ENCODE measurements at regions not wholly inside any gene's neighbourhood (a gene's known extent, or its start where the extent isn't known, plus 50 kb on each side); places are given as distances from the start of the nearest gene placed in this dataset.
"Not testable (repeated sequence)": the region's sequence is repeated elsewhere in the genome, so short reads cannot be mapped to it uniquely, and the experiment has no call there.

DNA sequence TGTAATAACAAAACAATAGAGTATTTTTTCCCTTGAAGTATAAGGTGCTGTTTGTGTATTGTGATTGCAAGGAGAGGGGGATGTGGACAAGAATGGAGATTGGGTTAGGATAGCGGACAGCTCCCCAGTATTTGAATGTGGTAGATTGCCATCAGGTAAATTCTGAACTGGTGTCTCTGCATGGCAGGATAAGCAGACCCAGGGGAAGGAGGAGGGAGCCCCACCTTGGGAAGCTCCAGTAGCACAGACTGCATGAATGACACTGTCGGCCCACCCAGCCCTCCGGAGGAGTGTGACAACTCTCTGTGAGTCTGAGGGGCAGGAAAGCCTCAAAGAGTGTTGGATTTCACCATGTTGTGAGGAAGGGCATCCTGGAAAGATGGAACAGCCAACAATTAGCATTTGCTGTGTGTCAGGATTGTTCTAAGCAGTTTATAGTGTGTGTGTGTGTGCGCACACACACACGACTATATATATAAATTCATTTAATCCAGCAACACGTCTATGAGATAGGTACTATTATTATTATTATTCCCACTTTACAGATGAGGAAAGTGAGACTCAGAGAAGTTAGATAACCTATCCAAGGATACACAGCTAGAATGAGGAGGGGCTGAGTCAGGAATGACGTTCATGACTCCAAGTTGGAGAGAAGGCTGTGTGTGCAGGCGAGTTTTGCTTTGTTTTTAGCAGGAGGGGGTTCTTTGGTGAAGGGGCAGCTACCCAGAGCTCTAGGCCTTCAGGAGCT is 63.4 kb upstream of the LCTL start:
- Mint-ChIP-seq H3K9me3 (ENCODE audit: insufficient read depth) (no peaks in the 10 kb centered on the region), H3K36me3 (ENCODE audit: low read depth) (no peaks in the 10 kb centered on the region), H3K27me3 (ENCODE audit: low read depth) (peaks cover 3% of the 10 kb centered on the region), H3K4me1 (ENCODE audit: low read depth) (no peaks in the 10 kb centered on the region), H3K4me3 (no peak overlapping the region), H3K27ac (no peak overlapping the region)
- POLR2A ChIA-PET: no interaction called here
- CTCF ChIA-PET: interaction anchor here (0.7 to 1.2 kb wide), 2 partner anchors 10 to 15 kb away, joined by 3 to 6 read pairs; no protein-coding TSS in a partner anchor
- no peak for ATAC-seq
- DNase-seq: no peak

DNA sequence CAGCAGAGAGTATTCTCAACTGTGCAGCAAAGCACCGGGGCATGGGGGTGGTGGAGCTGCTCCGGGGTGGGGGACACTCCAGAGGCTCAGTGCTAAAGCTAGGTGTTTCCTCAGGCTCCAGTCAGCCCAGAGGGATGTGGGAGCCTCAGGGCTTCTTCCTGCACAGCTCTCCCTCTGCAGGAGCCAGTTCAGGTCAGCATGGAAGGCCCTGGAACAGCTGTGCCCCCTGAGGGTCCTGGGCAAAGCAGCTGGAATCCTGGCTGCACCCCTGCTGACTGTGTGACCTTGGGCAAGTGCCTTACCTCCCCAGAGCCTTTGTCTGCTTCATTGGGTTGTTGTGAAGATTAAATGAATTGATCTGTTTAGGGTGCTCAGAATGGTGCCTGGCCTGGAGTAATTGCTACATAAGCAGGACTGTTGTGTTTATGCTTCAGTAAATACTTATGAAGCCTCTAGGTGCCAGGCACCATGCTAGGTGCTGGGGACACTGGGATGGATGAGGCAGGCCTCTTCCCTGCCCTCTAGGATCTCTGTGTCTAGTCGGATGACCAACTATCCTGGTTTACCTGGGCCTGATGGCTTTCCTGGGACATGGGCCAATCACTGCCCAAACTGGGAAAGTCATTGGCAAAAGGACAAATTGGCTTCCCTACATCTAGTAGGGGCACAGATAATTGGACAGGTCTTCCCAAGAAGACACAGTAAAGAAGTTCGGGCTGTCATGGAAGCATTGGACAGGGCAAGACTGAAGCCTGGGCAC is 64.2 kb upstream of the LCTL start:
- Mint-ChIP-seq H3K4me3 (no peak overlapping the region), H3K36me3 (ENCODE audit: low read depth) (no peaks in the 10 kb centered on the region)
- no peak for DNase-seq

DNA sequence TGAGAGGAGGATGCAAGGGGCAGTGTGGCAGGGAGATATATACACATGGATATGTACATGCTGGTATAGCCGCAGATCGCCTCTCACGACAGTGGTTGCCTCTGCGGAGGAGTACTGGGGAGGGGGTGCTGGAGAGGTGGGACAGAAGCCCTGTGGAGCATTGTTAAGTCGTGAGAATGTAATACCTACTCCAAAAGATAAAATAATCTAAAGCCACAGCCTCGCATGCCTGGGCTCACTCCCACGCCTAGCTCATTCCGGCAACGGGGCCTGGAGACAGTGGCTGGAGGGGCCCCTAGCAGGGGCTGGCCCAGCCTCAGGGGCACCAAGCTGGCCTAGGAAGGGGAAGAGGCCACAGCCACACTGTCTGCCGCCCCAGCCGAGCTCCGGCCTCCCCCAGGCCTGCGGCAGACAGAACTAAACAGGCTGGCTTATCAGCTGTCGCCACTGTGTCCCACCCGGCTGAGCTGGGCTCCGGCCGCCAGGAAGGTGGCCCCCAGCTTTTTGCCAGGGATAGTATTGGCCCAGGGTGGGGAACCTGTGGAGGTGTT is 65.1 kb upstream of the LCTL start:
- no peaks in the 10 kb centered on the region for H3K4me1 Mint-ChIP-seq (ENCODE audit: low read depth)
- H3K4me3 Mint-ChIP-seq: no peak overlapping the region
- H3K27me3 Mint-ChIP-seq (ENCODE audit: low read depth): peaks cover 3% of the 10 kb centered on the region
- H3K9me3 Mint-ChIP-seq (ENCODE audit: insufficient read depth): no peaks in the 10 kb centered on the region
- H3K36me3 Mint-ChIP-seq (ENCODE audit: low read depth): no peaks in the 10 kb centered on the region
- POLR2A ChIA-PET: no interaction called here
- CTCF ChIA-PET: no interaction called here
- no peak overlapping the region for H3K27ac Mint-ChIP-seq
- ATAC-seq: no peak
- DNase-seq: no peak

More for the DNA sequence above, 64.2 kb upstream of the LCTL start:
- ChIA-PET CTCF (interaction anchor here (0.7 to 1.2 kb wide), 2 partner anchors 11 to 16 kb away, joined by 3 to 6 read pairs; no protein-coding TSS in a partner anchor), POLR2A (no interaction called here)
- Mint-ChIP-seq H3K9me3 (ENCODE audit: insufficient read depth) (no peaks in the 10 kb centered on the region), H3K27me3 (ENCODE audit: low read depth) (peaks cover 3% of the 10 kb centered on the region), H3K27ac (no peak overlapping the region), H3K4me1 (ENCODE audit: low read depth) (no peaks in the 10 kb centered on the region)
- ATAC-seq: no peak

DNA sequence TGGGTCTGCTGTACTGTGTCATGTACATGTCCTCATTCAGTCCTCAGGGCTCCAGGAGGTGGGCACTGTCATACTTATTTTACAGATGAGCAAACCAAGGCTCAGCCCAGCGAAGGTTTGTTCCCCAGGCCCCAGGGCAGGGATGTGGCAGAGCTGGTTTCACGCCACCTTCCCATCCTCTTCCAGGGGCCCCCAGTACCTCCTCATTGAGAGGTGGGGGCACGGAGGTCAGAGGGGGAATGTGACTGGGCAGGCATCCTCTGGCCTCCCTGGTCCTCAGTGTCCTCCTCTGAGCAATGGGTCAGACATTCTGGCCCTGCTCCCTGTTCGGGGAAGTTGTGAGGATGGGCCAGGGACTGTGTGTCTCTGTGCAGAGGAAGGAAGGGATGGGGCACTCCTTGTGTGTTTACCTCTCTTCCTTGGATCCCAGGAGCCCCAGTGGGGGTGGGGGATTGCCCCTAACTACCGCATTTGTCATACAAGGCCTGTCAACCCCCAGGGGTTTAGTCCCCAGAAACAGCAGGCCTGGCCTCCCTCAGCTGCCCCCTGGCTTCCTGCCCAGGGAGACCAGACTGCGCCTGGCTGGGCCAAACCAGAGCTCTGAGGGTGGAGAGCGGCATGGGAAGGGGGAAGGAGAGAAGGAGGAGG is 65.9 kb upstream of the LCTL start:
- ChIA-PET CTCF (no interaction called here), POLR2A (interaction anchor here (0.6 kb wide), 1 partner anchor 69 kb away, joined by 3 read pairs; no protein-coding TSS in a partner anchor)
- no peak overlapping the region for H3K27ac Mint-ChIP-seq
- DNase-seq (no peak), ATAC-seq (no peak)
- H3K36me3 Mint-ChIP-seq (ENCODE audit: low read depth): no peaks in the 10 kb centered on the region
- no peak overlapping the region for H3K4me3 Mint-ChIP-seq
- no peaks in the 10 kb centered on the region for H3K4me1 Mint-ChIP-seq (ENCODE audit: low read depth)
- no peaks in the 10 kb centered on the region for H3K9me3 Mint-ChIP-seq (ENCODE audit: insufficient read depth)
- peaks cover 2% of the 10 kb centered on the region for H3K27me3 Mint-ChIP-seq (ENCODE audit: low read depth)

DNA sequence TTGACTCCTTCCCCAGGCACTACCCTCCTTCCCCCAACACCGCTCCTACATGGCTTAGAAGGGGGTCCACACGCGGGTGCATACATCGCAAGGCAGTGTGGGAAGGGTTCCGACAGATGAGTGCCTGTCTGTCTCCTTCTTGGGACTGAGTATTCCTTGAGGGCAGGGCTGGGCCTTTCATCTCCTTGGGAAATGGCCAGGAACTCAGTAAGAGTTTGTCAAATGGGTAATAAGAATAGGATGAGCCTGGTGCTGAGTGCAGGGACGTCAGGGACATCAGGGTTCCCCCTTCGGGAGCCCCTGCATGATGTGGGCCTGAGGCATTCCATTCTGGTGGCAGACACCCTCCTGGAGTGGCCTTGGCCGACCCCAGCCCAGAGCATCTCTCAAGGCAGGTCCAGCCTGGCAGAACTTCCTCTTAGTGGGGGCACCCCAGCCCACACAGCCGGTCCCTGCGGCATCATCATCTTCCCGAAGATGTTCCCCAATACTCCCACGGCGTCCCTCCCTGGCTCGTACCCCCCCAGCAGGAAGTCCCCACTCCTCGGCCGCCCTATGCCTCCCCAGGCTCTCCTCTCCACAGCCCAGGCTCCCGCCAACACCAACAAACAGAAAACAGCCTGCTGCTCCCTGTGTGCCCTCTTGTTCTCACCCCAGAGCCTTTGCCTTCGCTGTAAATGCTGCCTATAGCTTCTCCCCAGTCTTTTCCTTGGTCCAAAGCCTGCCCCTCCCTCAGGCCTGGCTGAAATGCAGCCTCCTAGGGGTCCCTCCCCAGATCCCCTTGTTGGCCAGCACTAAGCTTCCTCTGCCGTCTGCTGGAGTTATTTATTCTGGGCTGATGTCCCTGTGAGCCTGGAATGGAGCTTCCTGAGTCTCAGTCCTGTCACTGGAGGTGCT is 67.5 kb upstream of the LCTL start:
- no peaks in the 10 kb centered on the region for H3K36me3 Mint-ChIP-seq (ENCODE audit: low read depth)
- POLR2A ChIA-PET: interaction anchor here (0.8 kb wide), 1 partner anchor 29 kb away, joined by 3 read pairs; no protein-coding TSS in a partner anchor
- H3K4me1 Mint-ChIP-seq (ENCODE audit: low read depth): peaks cover 8% of the 10 kb centered on the region
- ATAC-seq (no peak), DNase-seq (no peak)
- no peaks in the 10 kb centered on the region for H3K9me3 Mint-ChIP-seq (ENCODE audit: insufficient read depth)
- H3K27ac Mint-ChIP-seq: no peak overlapping the region
- CTCF ChIA-PET: interaction anchor here (2.1 kb wide), 1 partner anchor 15 kb away, joined by 7 read pairs; no protein-coding TSS in a partner anchor
- peaks cover 2% of the 10 kb centered on the region for H3K27me3 Mint-ChIP-seq (ENCODE audit: low read depth)
- H3K4me3 Mint-ChIP-seq: no peak overlapping the region

DNA sequence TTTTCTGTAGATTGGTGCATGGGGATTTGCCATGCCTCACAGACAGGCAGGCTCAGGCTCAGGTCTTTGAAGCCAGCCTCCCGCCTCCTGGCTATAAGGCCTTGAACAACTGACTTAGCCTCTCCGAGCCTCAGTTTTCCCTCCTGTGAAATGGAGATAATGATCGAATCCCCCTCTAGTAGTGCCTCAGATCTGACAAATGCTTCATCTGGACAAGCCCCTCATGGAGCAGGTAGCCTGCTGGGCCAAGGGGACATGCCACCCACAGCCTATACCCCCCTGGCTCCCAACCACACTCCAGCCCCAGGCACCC is 68.1 kb upstream of the LCTL start:
- H3K4me3 Mint-ChIP-seq: no peak overlapping the region
- ChIA-PET CTCF (interaction anchor here (2.1 kb wide), 1 partner anchor 15 kb away, joined by 7 read pairs; no protein-coding TSS in a partner anchor), POLR2A (interaction anchor here (0.8 kb wide), 1 partner anchor 28 kb away, joined by 3 read pairs; no protein-coding TSS in a partner anchor)
- no peaks in the 10 kb centered on the region for H3K36me3 Mint-ChIP-seq (ENCODE audit: low read depth)
- no peak for ATAC-seq
- DNase-seq: no peak
- no peaks in the 10 kb centered on the region for H3K9me3 Mint-ChIP-seq (ENCODE audit: insufficient read depth)
- no peak overlapping the region for H3K27ac Mint-ChIP-seq
- H3K4me1 Mint-ChIP-seq (ENCODE audit: low read depth): peaks cover 13% of the 10 kb centered on the region
- H3K27me3 Mint-ChIP-seq (ENCODE audit: low read depth): peaks cover 2% of the 10 kb centered on the region

DNA sequence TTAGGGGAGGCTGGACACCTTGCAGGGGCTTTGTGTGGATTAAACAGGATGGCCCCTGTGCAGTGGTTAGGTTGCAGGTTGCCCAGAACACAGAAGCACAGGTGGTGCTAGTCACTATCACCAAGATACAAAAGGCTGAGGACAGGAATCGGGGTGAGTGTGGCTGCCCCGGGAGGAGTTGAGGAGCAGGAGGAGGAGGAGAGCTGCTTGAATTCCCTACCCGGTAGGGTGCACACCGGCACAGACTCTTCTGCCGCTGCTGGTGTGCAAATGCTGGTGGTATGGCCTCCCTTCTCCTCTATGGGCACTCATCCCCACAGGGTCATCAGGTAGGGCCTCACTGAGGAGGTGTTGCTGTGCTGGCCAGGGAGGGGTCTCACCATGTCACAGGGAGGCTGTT is 67.5 kb upstream of the SMAD6 start:
- DNase-seq: no peak
- CTCF ChIA-PET: interaction anchor here (2.1 kb wide), 1 partner anchor 16 kb away, joined by 7 read pairs; no protein-coding TSS in a partner anchor
- POLR2A ChIA-PET: no interaction called here
- ATAC-seq: no peak
- H3K27me3 Mint-ChIP-seq (ENCODE audit: low read depth): peaks cover 2% of the 10 kb centered on the region
- no peaks in the 10 kb centered on the region for H3K9me3 Mint-ChIP-seq (ENCODE audit: insufficient read depth)
- H3K4me3 Mint-ChIP-seq: no peak overlapping the region
- H3K4me1 Mint-ChIP-seq (ENCODE audit: low read depth): peaks cover 15% of the 10 kb centered on the region
- no peak overlapping the region for H3K27ac Mint-ChIP-seq
- H3K36me3 Mint-ChIP-seq (ENCODE audit: low read depth): no peaks in the 10 kb centered on the region

DNA sequence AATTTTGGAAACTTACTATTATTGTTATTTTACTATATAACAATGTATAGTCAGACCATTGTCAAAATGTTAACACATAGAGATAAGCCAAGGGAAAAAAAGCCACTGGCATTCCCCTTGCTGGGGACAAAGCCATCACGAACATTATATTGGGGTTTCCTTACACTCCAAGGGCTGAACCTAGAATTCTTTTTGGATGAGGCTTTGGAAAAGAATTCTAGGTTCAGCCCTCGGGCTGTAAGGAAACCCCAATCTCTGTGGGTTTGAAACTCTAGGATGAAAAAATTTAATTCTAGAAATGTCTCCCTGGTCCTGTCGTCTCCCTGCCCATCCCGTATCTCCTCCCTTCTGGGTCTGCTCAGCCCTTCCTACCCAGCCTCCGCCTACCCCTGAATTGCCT is 67.0 kb upstream of the SMAD6 start:
- Mint-ChIP-seq H3K27ac (no peak overlapping the region), H3K36me3 (ENCODE audit: low read depth) (no peaks in the 10 kb centered on the region), H3K9me3 (ENCODE audit: insufficient read depth) (no peaks in the 10 kb centered on the region), H3K4me1 (ENCODE audit: low read depth) (peaks cover 18% of the 10 kb centered on the region), H3K27me3 (ENCODE audit: low read depth) (peaks cover 2% of the 10 kb centered on the region), H3K4me3 (no peak overlapping the region)
- ChIA-PET CTCF (interaction anchor here (2.1 kb wide), 1 partner anchor 16 kb away, joined by 7 read pairs; no protein-coding TSS in a partner anchor), POLR2A (no interaction called here)
- ATAC-seq: no peak
- DNase-seq: no peak

DNA sequence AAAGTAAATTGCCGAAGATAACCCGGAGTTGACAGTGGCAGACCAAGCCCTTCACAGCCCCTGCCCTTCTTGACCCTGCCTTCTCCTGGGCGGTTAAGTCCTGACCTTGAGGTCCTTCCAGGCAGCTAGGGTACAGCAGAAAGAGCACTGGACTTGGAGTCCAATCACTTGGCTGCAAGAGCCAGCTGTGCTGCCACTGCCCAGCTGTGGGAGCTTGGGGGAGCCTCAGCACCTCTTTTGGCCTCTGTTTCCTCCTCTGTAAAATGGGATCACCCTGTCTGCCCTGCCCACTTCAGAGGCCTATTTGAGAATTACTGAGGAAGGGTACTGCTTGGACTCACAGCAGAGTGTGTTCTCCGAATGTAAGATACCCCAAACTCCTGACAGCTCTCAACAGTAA is 66.2 kb upstream of the SMAD6 start:
- H3K36me3 Mint-ChIP-seq (ENCODE audit: low read depth): no peaks in the 10 kb centered on the region

DNA sequence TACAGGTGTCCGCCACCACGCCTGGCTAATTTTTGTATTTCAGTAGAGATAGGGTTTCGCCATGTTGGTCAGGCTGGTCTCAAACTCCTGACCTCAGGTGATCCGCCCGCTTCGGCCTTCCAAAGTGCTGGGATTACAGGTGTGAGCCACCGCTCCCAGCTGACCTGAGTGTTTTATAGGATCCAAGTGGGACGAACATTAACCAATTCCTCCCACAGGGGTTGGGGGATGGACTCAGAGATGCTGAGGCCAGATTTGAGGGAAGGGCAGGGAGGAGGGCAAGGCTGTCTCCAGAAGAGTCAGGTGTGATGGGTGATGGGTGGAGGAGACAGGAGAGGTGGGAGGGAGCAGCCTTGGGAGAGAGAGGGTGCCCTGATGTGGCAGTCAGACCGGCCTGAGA is 65.0 kb upstream of the SMAD6 start:
- CTCF ChIA-PET; H3K27ac Mint-ChIP-seq; POLR2A ChIA-PET; DNase-seq; ATAC-seq; H3K36me3 Mint-ChIP-seq (ENCODE audit: low read depth); H3K9me3 Mint-ChIP-seq (ENCODE audit: insufficient read depth); H3K27me3 Mint-ChIP-seq (ENCODE audit: low read depth); H3K4me3 Mint-ChIP-seq: not testable (repeated sequence)
- H3K4me1 Mint-ChIP-seq (ENCODE audit: low read depth): peaks cover 18% of the 10 kb centered on the region

More for the DNA sequence above, 66.2 kb upstream of the SMAD6 start:
- Mint-ChIP-seq H3K4me1 (ENCODE audit: low read depth) (peaks cover 18% of the 10 kb centered on the region), H3K4me3 (no peak overlapping the region), H3K9me3 (ENCODE audit: insufficient read depth) (no peaks in the 10 kb centered on the region), H3K27ac (no peak overlapping the region), H3K27me3 (ENCODE audit: low read depth) (peaks cover 2% of the 10 kb centered on the region)
- no peak for DNase-seq
- ATAC-seq: no peak
- ChIA-PET CTCF (no interaction called here), POLR2A (no interaction called here)

DNA sequence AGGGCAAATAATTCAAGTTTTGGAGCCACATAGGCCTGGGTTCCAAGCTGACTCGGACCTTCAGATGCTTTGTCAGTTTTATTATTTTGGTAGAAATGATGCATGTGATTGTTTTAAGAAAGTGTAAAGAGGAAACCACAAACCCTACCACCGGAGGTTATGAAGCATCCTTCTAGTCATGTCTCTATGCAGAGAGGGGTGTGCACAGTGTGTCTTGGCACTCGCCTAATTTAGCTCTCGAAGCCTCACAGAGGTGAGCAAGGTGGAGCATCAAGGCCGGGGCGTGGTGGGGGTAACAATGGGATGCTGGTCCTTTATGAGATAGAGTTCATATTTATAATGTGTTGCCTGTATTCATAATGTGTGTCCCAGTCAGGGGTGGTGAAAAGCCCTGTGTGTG is 63.7 kb upstream of the SMAD6 start:
- H3K9me3 Mint-ChIP-seq (ENCODE audit: insufficient read depth): no peaks in the 10 kb centered on the region
- DNase-seq: peak; percentile 60
- peaks cover 2% of the 10 kb centered on the region for H3K27me3 Mint-ChIP-seq (ENCODE audit: low read depth)
- H3K36me3 Mint-ChIP-seq (ENCODE audit: low read depth): no peaks in the 10 kb centered on the region
- POLR2A ChIA-PET: interaction anchor here (0.5 to 1.9 kb wide), 5 partner anchors 24 to 103 kb away, joined by 3 to 4 read pairs (median 3); no protein-coding TSS in a partner anchor
- CTCF ChIA-PET: interaction anchor here (0.8 to 1.9 kb wide), 3 partner anchors 16 to 213 kb away, joined by 3 to 7 read pairs (median 6); no protein-coding TSS in a partner anchor
- H3K27ac Mint-ChIP-seq: peak overlapping the region; percentile 34
- H3K4me1 Mint-ChIP-seq (ENCODE audit: low read depth): peaks cover 18% of the 10 kb centered on the region
- no peak overlapping the region for H3K4me3 Mint-ChIP-seq
- ATAC-seq: peak; percentile 92
